ENCODE measurements at regions not wholly inside any gene's neighbourhood (a gene's known extent, or its start where the extent isn't known, plus 50 kb on each side); places are given as distances from the start of the nearest gene placed in this dataset.
"Not testable (repeated sequence)": the region's sequence is repeated elsewhere in the genome, so short reads cannot be mapped to it uniquely, and the experiment has no call there.

GRCh38 chr10:23899166-23899565, 309.8 kb upstream of the KIAA1217 start:
- intact Hi-C loops (cut with DNase I), result no loop called here

GRCh38 chr10:23910291-23910690, 298.6 kb upstream of the KIAA1217 start:
- DNase-seq (ENCODE audit: low spot score), result no peak
- intact Hi-C loops (cut with DNase I), result no loop called here

More at GRCh38 chr10:23899166-23899565, 309.8 kb upstream of the KIAA1217 start:
- DNase-seq (ENCODE audit: low spot score), result no peak

- no peak for DNase-seq (ENCODE audit: low spot score)
- intact Hi-C loops (cut with DNase I), result no loop called here
These were observed 296.0 kb upstream of the KIAA1217 start for GRCh38 chr10:23912884-23913404.

- DNase-seq (ENCODE audit: low spot score), result no peak
- intact Hi-C loops (cut with DNase I), result no loop called here
These were observed 294.3 kb upstream of the KIAA1217 start for GRCh38 chr10:23914641-23915040.

GRCh38 chr10:23917251-23917840, 291.6 kb upstream of the KIAA1217 start:
- DNase-seq (ENCODE audit: low spot score), result no peak
- intact Hi-C loops (cut with DNase I), result no loop called here

- DNase-seq (ENCODE audit: low spot score), result no peak
These were observed 290.7 kb upstream of the KIAA1217 start for GRCh38 chr10:23918090-23918723.

GRCh38 chr10:23918839-23919238, 290.1 kb upstream of the KIAA1217 start:
- intact Hi-C loops (cut with DNase I), result no loop called here

More at GRCh38 chr10:23918090-23918723, 290.7 kb upstream of the KIAA1217 start:
- intact Hi-C loops (cut with DNase I), result no loop called here

GRCh38 chr10:23927576-23928325, 281.2 kb upstream of the KIAA1217 start:
- intact Hi-C loops (cut with DNase I), result no loop called here
- DNase-seq (ENCODE audit: low spot score), result no peak

More at GRCh38 chr10:23918839-23919238, 290.1 kb upstream of the KIAA1217 start:
- no peak for DNase-seq (ENCODE audit: low spot score)

GRCh38 chr10:23934023-23934422, 274.9 kb upstream of the KIAA1217 start:
- DNase-seq (ENCODE audit: low spot score); intact Hi-C loops (cut with DNase I): not testable (repeated sequence)

GRCh38 chr10:23945845-23946244, 263.1 kb upstream of the KIAA1217 start:
- intact Hi-C loops (cut with DNase I), result no loop called here
- no peak for DNase-seq (ENCODE audit: low spot score)

GRCh38 chr10:23951841-23952240, 257.1 kb upstream of the KIAA1217 start:
- intact Hi-C loops (cut with DNase I), result no loop called here
- DNase-seq (ENCODE audit: low spot score), result no peak

- intact Hi-C loops (cut with DNase I), result no loop called here
- no peak for DNase-seq (ENCODE audit: low spot score)
These were observed 253.3 kb upstream of the KIAA1217 start for GRCh38 chr10:23955456-23956225.

GRCh38 chr10:23965123-23965522, 243.8 kb upstream of the KIAA1217 start:
- intact Hi-C loops (cut with DNase I), result no loop called here
- DNase-seq (ENCODE audit: low spot score), result no peak

GRCh38 chr10:23965880-23966279, 243.1 kb upstream of the KIAA1217 start:
- intact Hi-C loops (cut with DNase I), result no loop called here

GRCh38 chr10:23966504-23967051, 242.4 kb upstream of the KIAA1217 start:
- no peak for DNase-seq (ENCODE audit: low spot score)
- intact Hi-C loops (cut with DNase I), result no loop called here

More at GRCh38 chr10:23965880-23966279, 243.1 kb upstream of the KIAA1217 start:
- no peak for DNase-seq (ENCODE audit: low spot score)

- intact Hi-C loops (cut with DNase I), result no loop called here
- DNase-seq (ENCODE audit: low spot score), result no peak
These were observed 240.6 kb upstream of the KIAA1217 start for GRCh38 chr10:23968301-23968700.

GRCh38 chr10:23974746-23975272, 234.1 kb upstream of the KIAA1217 start:
- DNase-seq (ENCODE audit: low spot score), result no peak
- intact Hi-C loops (cut with DNase I), result no loop called here

GRCh38 chr10:23975431-23975830, 233.5 kb upstream of the KIAA1217 start:
- no peak for DNase-seq (ENCODE audit: low spot score)
- intact Hi-C loops (cut with DNase I), result no loop called here

- no peak for DNase-seq (ENCODE audit: low spot score)
- intact Hi-C loops (cut with DNase I), result no loop called here
These were observed 232.7 kb upstream of the KIAA1217 start for GRCh38 chr10:23976275-23976674.
